SK-N-SH (cell line): ENCODE measurements at regions not wholly inside any gene's neighbourhood (a gene's known extent, or its start where the extent isn't known, plus 50 kb on each side); places are given as distances from the start of the nearest gene placed in this dataset.

Experiments used
- CTCF ChIP-seq: fragments of 200-600 bp; sonication (generic); IDR thresholded peaks from 2 replicates; pipeline ENCODE4 v1.6.1; 2017; ENCODE audit warnings: antibody characterized with exemption, mild to moderate bottlenecking, moderate library complexity
- GATA2 ChIP-seq: sonication (generic); formaldehyde crosslinking; IDR thresholded peaks from 2 replicates; pipeline ENCODE4 v1.5.0; 2020; ENCODE audit warnings: mild to moderate bottlenecking, missing genetic modification reagents
- MXI1 ChIP-seq: IDR thresholded peaks from 2 replicates; pipeline ENCODE4 v1.6.1; 2012; ENCODE audit warnings: mild to moderate bottlenecking, low read depth, low read length, improper control_type of control experiment
- NFIC ChIP-seq: IDR thresholded peaks from 2 replicates; pipeline ENCODE4 v1.4.0; 2012; ENCODE audit warnings: borderline replicate concordance
- RAD21 ChIP-seq: IDR thresholded peaks from 2 replicates; pipeline ENCODE4 v1.6.1; 2012; ENCODE audit warnings: mild to moderate bottlenecking, low read length
- RCOR1 ChIP-seq: fragments of 150-350 bp; IDR thresholded peaks from 2 replicates; pipeline ENCODE4 v1.6.1; 2017; ENCODE audit warnings: antibody characterized with exemption, low read length

- TF ChIP-seq CTCF (no peak), RAD21 (no peak), NFIC (no peak), RCOR1 (no peak), MXI1 (no peak), GATA2 (no peak)
Measured at GRCh38 chr2:8392098-8392866, 289.6 kb upstream of the ID2 start.
